ENCODE measurements at regions not wholly inside any gene's neighbourhood (a gene's known extent, or its start where the extent isn't known, plus 50 kb on each side); places are given as distances from the start of the nearest gene placed in this dataset.

DNA sequence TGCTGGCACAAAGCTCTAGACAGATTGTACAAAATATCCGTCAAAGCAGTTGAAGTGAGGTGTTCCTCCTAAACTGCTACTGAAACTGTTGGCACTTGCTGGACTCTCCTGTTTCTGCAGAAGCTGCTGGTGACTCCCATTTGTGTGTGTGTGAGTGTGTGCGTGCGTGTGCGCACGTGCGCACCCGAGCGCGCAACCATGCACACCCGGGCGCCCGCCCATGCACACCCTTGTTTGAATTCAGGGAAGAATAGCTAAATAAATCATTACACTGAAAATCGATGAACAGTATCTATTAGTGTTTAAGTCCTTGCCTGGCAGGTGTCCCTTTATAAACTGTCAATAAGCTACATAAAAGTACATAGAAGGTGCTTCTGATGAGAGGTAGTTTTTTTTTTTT lies 156.4 kb upstream of the B3GALT2 start:
- in situ Hi-C loops (cut with MboI; ENCODE audit: low sequenced_read_pairs in 4 of 4) (no loop called here), intact Hi-C loops (cut with DNase I; ENCODE audit: low total_unique reads) (no loop called here)
- H3K27ac ChIP-seq, result no peak overlapping the region
- peaks cover 0 to 3% of the 10 kb centered on the region in 2 donors for H3K4me1 ChIP-seq
- H3K4me3 ChIP-seq, result no peak overlapping the region
- DNase-seq (no peak), ATAC-seq (no peak)
- TF ChIP-seq, protein P1, sequence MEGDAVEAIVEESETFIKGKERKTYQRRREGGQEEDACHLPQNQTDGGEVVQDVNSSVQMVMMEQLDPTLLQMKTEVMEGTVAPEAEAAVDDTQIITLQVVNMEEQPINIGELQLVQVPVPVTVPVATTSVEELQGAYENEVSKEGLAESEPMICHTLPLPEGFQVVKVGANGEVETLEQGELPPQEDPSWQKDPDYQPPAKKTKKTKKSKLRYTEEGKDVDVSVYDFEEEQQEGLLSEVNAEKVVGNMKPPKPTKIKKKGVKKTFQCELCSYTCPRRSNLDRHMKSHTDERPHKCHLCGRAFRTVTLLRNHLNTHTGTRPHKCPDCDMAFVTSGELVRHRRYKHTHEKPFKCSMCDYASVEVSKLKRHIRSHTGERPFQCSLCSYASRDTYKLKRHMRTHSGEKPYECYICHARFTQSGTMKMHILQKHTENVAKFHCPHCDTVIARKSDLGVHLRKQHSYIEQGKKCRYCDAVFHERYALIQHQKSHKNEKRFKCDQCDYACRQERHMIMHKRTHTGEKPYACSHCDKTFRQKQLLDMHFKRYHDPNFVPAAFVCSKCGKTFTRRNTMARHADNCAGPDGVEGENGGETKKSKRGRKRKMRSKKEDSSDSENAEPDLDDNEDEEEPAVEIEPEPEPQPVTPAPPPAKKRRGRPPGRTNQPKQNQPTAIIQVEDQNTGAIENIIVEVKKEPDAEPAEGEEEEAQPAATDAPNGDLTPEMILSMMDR (IDR thresholded peaks at IDR 0.05 in 4 of 5, conservative IDR thresholded peaks at IDR 0.05 in 1 of 5), result no peak
- no peak for TF ChIP-seq POLR2A (IDR thresholded peaks at IDR 0.05)
- no peaks in the 10 kb centered on the region for H3K36me3 ChIP-seq
- no peaks in the 10 kb centered on the region for H3K27me3 ChIP-seq
- H3K9me3 ChIP-seq, result no peaks in the 10 kb centered on the region

DNA sequence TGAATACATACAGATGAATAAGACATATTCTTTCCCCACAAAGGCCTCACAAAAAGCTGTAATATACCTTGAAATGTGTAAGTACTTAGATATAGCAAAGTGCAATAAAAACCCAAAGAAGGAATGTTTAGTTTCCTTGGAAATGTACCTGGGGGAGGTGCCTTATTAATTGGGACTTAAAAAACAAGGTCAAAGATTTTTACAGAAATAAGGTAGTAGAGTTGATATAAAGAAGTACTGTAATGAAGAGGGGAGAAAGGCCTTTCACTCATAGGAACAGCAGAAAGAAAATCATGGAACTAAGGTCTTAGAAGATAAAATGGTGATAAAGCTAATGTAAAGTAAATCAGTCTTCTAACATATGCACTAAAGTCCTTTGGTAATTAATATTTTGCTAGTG lies 153.9 kb upstream of the B3GALT2 start:
- no peak overlapping the region for H3K4me3 ChIP-seq
- no peaks in the 10 kb centered on the region for H3K27me3 ChIP-seq
- peaks cover 0 to 3% of the 10 kb centered on the region in 2 donors for H3K4me1 ChIP-seq
- in situ Hi-C loops (cut with MboI; ENCODE audit: low sequenced_read_pairs in 4 of 4), result no loop called here
- ATAC-seq, result no peak
- no peaks in the 10 kb centered on the region for H3K36me3 ChIP-seq
- intact Hi-C loops (cut with DNase I; ENCODE audit: low total_unique reads), result no loop called here
- no peak for TF ChIP-seq POLR2A (IDR thresholded peaks at IDR 0.05)
- TF ChIP-seq, protein P1 (IDR thresholded peaks at IDR 0.05 in 4 of 5, conservative IDR thresholded peaks at IDR 0.05 in 1 of 5), result no peak
- H3K9me3 ChIP-seq, result no peaks in the 10 kb centered on the region
- no peak for DNase-seq
- H3K27ac ChIP-seq, result no peak overlapping the region

DNA sequence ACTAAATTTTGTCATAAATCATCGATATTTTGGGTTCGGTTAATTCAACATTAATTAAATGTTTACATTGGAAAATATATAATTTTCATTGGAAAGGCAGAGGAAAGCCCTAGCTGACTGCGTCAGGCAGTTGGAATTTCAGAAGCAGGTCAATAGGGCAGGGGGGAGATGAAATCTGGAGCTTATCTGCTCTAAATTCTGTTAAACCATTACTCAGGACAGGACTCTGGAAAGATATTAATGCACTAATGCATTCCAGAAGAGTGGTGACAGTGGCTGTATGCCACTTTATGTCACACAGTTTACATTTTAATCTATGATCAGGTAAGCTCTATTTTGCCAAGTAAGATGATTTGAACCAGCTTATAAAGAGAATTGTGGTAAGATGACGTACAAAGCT lies 153.0 kb upstream of the B3GALT2 start:
- TF ChIP-seq, protein P1 (IDR thresholded peaks at IDR 0.05 in 4 of 5, conservative IDR thresholded peaks at IDR 0.05 in 1 of 5), result no peak
- TF ChIP-seq POLR2A (IDR thresholded peaks at IDR 0.05), result no peak
- intact Hi-C loops (cut with DNase I; ENCODE audit: low total_unique reads) (no loop called here), in situ Hi-C loops (cut with MboI; ENCODE audit: low sequenced_read_pairs in 4 of 4) (no loop called here)
- Histone ChIP-seq H3K9me3 (no peaks in the 10 kb centered on the region), H3K27me3 (no peaks in the 10 kb centered on the region), H3K36me3 (no peaks in the 10 kb centered on the region), H3K4me3 (no peak overlapping the region), H3K27ac (no peak overlapping the region), H3K4me1 (peaks cover 0 to 3% of the 10 kb centered on the region in 2 donors)
- DNase-seq (no peak), ATAC-seq (no peak)

DNA sequence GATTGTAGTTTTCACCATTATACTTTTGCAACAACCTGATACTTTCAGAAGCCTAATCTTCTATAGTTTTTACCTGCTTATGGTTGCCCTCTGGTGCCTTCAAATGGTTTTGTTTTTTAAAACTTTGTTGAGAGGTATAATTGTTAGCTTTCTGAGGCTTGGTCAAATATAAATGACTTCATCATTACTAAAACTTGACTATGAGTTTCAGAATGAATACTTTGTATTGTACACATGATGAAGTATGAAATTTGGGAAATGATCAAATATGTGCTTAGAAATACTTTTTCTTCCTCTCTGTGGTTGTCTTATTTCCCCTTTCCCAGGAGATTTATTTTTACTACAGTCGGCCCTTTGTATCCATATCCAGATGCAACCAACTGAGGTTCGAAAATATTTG lies 151.8 kb upstream of the B3GALT2 start:
- H3K27me3 ChIP-seq, result no peaks in the 10 kb centered on the region
- no peaks in the 10 kb centered on the region for H3K36me3 ChIP-seq
- no peak for TF ChIP-seq POLR2A (IDR thresholded peaks at IDR 0.05)
- TF ChIP-seq, protein P1 (IDR thresholded peaks at IDR 0.05 in 4 of 5, conservative IDR thresholded peaks at IDR 0.05 in 1 of 5), result no peak
- H3K4me1 ChIP-seq, result peaks cover 0 to 3% of the 10 kb centered on the region in 2 donors
- H3K4me3 ChIP-seq, result no peak overlapping the region
- H3K27ac ChIP-seq, result no peak overlapping the region
- intact Hi-C loops (cut with DNase I; ENCODE audit: low total_unique reads), result no loop called here
- ATAC-seq, result no peak
- in situ Hi-C loops (cut with MboI; ENCODE audit: low sequenced_read_pairs in 4 of 4), result no loop called here
- DNase-seq, result no peak
- H3K9me3 ChIP-seq, result no peaks in the 10 kb centered on the region

DNA sequence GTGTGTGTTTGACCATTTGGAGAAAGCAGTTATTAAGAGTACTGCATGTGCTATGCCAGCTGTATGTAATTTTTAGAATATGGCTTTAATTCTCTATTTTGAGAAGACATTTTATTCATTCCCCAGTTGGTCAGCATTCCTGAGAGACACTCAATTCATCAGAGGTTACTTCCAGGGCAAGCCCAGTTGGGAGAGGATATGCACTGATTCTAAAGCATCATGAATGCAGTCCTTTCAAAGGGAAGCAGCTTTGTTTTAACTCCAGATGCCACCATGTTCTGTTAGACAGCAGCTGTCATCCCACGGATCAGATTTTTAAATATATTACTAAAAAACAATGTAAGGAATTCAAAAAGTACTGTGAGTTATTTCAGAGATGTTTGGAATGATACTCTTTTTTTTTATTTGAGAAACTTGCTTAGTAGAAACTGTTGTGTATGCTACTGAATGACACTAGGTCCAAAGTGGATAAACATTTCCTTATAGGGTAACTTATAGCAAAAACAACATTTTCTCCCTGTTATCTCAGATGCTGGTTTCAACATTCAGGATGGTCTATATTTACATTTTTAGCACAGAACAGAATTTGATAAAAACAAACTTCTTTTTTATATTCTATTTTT lies 149.5 kb upstream of the B3GALT2 start:
- no peak for DNase-seq
- in situ Hi-C loops (cut with MboI; ENCODE audit: low sequenced_read_pairs in 4 of 4) (no loop called here), intact Hi-C loops (cut with DNase I; ENCODE audit: low total_unique reads) (no loop called here)

More for the DNA sequence above, 149.5 kb upstream of the B3GALT2 start:
- H3K36me3 ChIP-seq, result no peaks in the 10 kb centered on the region
- no peaks in the 10 kb centered on the region for H3K27me3 ChIP-seq
- TF ChIP-seq POLR2A (IDR thresholded peaks at IDR 0.05), result no peak
- TF ChIP-seq, protein P1 (IDR thresholded peaks at IDR 0.05 in 4 of 5, conservative IDR thresholded peaks at IDR 0.05 in 1 of 5), result no peak
- peaks cover 0 to 7% (median 2%) of the 10 kb centered on the region in 3 donors for H3K9me3 ChIP-seq
- H3K4me1 ChIP-seq, result no peaks in the 10 kb centered on the region
- no peak for ATAC-seq
- no peak overlapping the region for H3K27ac ChIP-seq
- no peak overlapping the region for H3K4me3 ChIP-seq
